GM10266 (cell line): ENCODE measurements at regions not wholly inside any gene's neighbourhood (a gene's known extent, or its start where the extent isn't known, plus 50 kb on each side); places are given as distances from the start of the nearest gene placed in this dataset.

ENCODE experiments used
- DNase-seq: peaks from one replicate; pipeline ENCODE4 v3.0.0; 2012; ENCODE audit errors: extremely low spot score
- CTCF ChIP-seq: IDR thresholded peaks from 2 replicates; pipeline ENCODE4 v1.5.1; 2012; ENCODE audit warnings: mild to moderate bottlenecking, low read depth; ENCODE audit not compliant: control insufficient read depth, insufficient read depth; ENCODE audit errors: missing control alignments

- DNase-seq, result no peak
- no peak for TF ChIP-seq CTCF
Observed at GRCh38 chr21:16674949-16675348, 837.9 kb upstream of the CXADR start.

- DNase-seq, result no peak
- TF ChIP-seq CTCF, result no peak
Observed at GRCh38 chr21:16676391-16676790, 836.5 kb upstream of the CXADR start.

- no peak for TF ChIP-seq CTCF
- no peak for DNase-seq
Observed at GRCh38 chr21:16678429-16679160, 834.2 kb upstream of the CXADR start.

GRCh38 chr21:16695074-16695473 lies 817.8 kb upstream of the CXADR start:
- no peak for DNase-seq
- TF ChIP-seq CTCF, result no peak

GRCh38 chr21:16707274-16707673 lies 805.6 kb upstream of the CXADR start:
- TF ChIP-seq CTCF, result no peak
- no peak for DNase-seq

GRCh38 chr21:16708101-16708835 lies 804.6 kb upstream of the CXADR start:
- TF ChIP-seq CTCF, result no peak
- DNase-seq, result no peak
